Effector memory CD8-positive, alpha-beta T cell (primary cell): ENCODE measurements at regions not wholly inside any gene's neighbourhood (a gene's known extent, or its start where the extent isn't known, plus 50 kb on each side); places are given as distances from the start of the nearest gene placed in this dataset.

Experiments used
- ATAC-seq: fragments of 150-1000 bp; cut with Tn5 transposase; replicated peaks from 2 replicates; pipeline ENCODE4 v1.10.0; 2021; ENCODE audit warnings: mild to moderate bottlenecking, moderate library complexity
- DNase-seq, 3 experiments: peaks; one replicate each; pipeline ENCODE4 v3.0.0; 2021
- H3K27ac Mint-ChIP-seq, 2 donors: one replicate each; pipeline ENCODE4 v1.8.0; 2022; ENCODE audit warnings: mild to moderate bottlenecking in 2 of 2, mixed read lengths in 2 of 2, moderate library complexity in 2 of 2
- H3K27me3 Mint-ChIP-seq, 2 donors: one replicate each; pipeline ENCODE4 v1.8.0; 2022; ENCODE audit warnings: mixed read lengths in 2 of 2
- H3K36me3 Mint-ChIP-seq: one replicate; pipeline ENCODE4 v1.8.0; 2022; ENCODE audit warnings: mild to moderate bottlenecking, moderate library complexity, mixed read lengths; ENCODE audit not compliant: insufficient read depth
- H3K4me1 Mint-ChIP-seq, 2 donors: one replicate each; pipeline ENCODE4 v1.8.0; 2022; ENCODE audit warnings: low read depth in 2 of 2, mixed read lengths in 2 of 2
- H3K4me3 Mint-ChIP-seq, 2 donors: one replicate each; pipeline ENCODE4 v1.8.0; 2022; ENCODE audit warnings: mild to moderate bottlenecking in 2 of 2, mixed read lengths in 2 of 2, moderate library complexity in 2 of 2
- H3K9me3 Mint-ChIP-seq, 2 donors: one replicate each; pipeline ENCODE4 v1.8.0; 2022; ENCODE audit warnings: mixed read lengths in 2 of 2

GRCh38 chr18:47758000-47758399, 172.5 kb downstream of the SMAD2 start:
- Mint-ChIP-seq H3K4me3 (no peak overlapping the region), H3K4me1 (peaks cover 5 to 9% of the 10 kb centered on the region in 2 donors), H3K27ac (no peak overlapping the region), H3K36me3 (no peaks in the 10 kb centered on the region), H3K9me3 (peaks cover 0 to 1% of the 10 kb centered on the region in 2 donors), H3K27me3 (peaks cover 56 to 75% of the 10 kb centered on the region in 2 donors)
- DNase-seq (no peak), ATAC-seq (no peak)

- ATAC-seq (peak; percentile 32), DNase-seq (peak; percentile 32 to 53 (median 43))
- no peak overlapping the region for H3K4me3 Mint-ChIP-seq
These were observed 174.0 kb downstream of the SMAD2 start for GRCh38 chr18:47756364-47757016.

GRCh38 chr18:47755102-47755456, 175.4 kb downstream of the SMAD2 start:
- peak overlapping the region in 1 of 2 donors; percentile 32 for H3K27ac Mint-ChIP-seq
- peaks cover 5 to 9% of the 10 kb centered on the region in 2 donors for H3K4me1 Mint-ChIP-seq
- H3K9me3 Mint-ChIP-seq, result peaks cover 0 to 1% of the 10 kb centered on the region in 2 donors
- DNase-seq (no peak), ATAC-seq (no peak)
- H3K36me3 Mint-ChIP-seq, result no peaks in the 10 kb centered on the region
- no peak overlapping the region for H3K4me3 Mint-ChIP-seq
- H3K27me3 Mint-ChIP-seq, result peaks cover 40 to 62% of the 10 kb centered on the region in 2 donors

More at GRCh38 chr18:47756364-47757016, 174.0 kb downstream of the SMAD2 start:
- Mint-ChIP-seq H3K27me3 (peaks cover 51 to 71% of the 10 kb centered on the region in 2 donors), H3K4me1 (peaks cover 5 to 9% of the 10 kb centered on the region in 2 donors), H3K9me3 (peaks cover 0 to 1% of the 10 kb centered on the region in 2 donors), H3K36me3 (no peaks in the 10 kb centered on the region), H3K27ac (no peak overlapping the region)

- DNase-seq (peak; percentile 24 to 35 (median 31)), ATAC-seq (peak; percentile 31)
- Mint-ChIP-seq H3K27ac (peak overlapping the region in 1 of 2 donors; percentile 32), H3K9me3 (peaks cover 0 to 1% of the 10 kb centered on the region in 2 donors), H3K4me3 (peak overlapping the region in 1 of 2 donors; percentile 43), H3K27me3 (peaks cover 34 to 56% of the 10 kb centered on the region in 2 donors), H3K4me1 (peaks cover 6 to 9% of the 10 kb centered on the region in 2 donors), H3K36me3 (no peaks in the 10 kb centered on the region)
These were observed 176.0 kb downstream of the SMAD2 start for GRCh38 chr18:47754311-47755101.

GRCh38 chr18:47752796-47753645, 177.4 kb downstream of the SMAD2 start:
- peaks cover 22 to 45% of the 10 kb centered on the region in 2 donors for H3K27me3 Mint-ChIP-seq
- no peak overlapping the region for H3K27ac Mint-ChIP-seq
- H3K9me3 Mint-ChIP-seq, result no peaks in the 10 kb centered on the region
- no peaks in the 10 kb centered on the region for H3K36me3 Mint-ChIP-seq
- no peak overlapping the region for H3K4me3 Mint-ChIP-seq
- no peak for DNase-seq
- no peak for ATAC-seq
- peaks cover 9 to 10% of the 10 kb centered on the region in 2 donors for H3K4me1 Mint-ChIP-seq

- H3K4me1 Mint-ChIP-seq, result peaks cover 5 to 7% of the 10 kb centered on the region in 2 donors
- H3K4me3 Mint-ChIP-seq, result no peak overlapping the region
- no peaks in the 10 kb centered on the region for H3K9me3 Mint-ChIP-seq
- H3K36me3 Mint-ChIP-seq, result no peaks in the 10 kb centered on the region
- DNase-seq (no peak), ATAC-seq (no peak)
- no peak overlapping the region for H3K27ac Mint-ChIP-seq
- H3K27me3 Mint-ChIP-seq, result peaks cover 9 to 43% of the 10 kb centered on the region in 2 donors
These were observed 179.5 kb downstream of the SMAD2 start for GRCh38 chr18:47750889-47751423.

- Mint-ChIP-seq H3K4me1 (peaks cover 3 to 6% of the 10 kb centered on the region in 2 donors), H3K9me3 (no peaks in the 10 kb centered on the region), H3K36me3 (no peaks in the 10 kb centered on the region), H3K27ac (no peak overlapping the region), H3K27me3 (peaks cover 3 to 33% of the 10 kb centered on the region in 2 donors), H3K4me3 (peak overlapping the region in 1 of 2 donors; percentile 62)
- no peak for DNase-seq
- no peak for ATAC-seq
These were observed 180.9 kb downstream of the SMAD2 start for GRCh38 chr18:47749600-47749973.

GRCh38 chr18:47748847-47749599, 181.4 kb downstream of the SMAD2 start:
- Mint-ChIP-seq H3K4me3 (peak overlapping the region in 1 of 2 donors; percentile 62), H3K36me3 (no peaks in the 10 kb centered on the region), H3K27me3 (peaks cover 0 to 28% of the 10 kb centered on the region in 2 donors), H3K9me3 (no peaks in the 10 kb centered on the region), H3K27ac (no peak overlapping the region), H3K4me1 (peaks cover 0 to 5% of the 10 kb centered on the region in 2 donors)
- ATAC-seq (peak; percentile 99), DNase-seq (peak; percentile 81 to 86 (median 86))

GRCh38 chr18:47748093-47748796, 182.2 kb downstream of the SMAD2 start:
- no peak for DNase-seq
- no peaks in the 10 kb centered on the region for H3K36me3 Mint-ChIP-seq
- peak overlapping the region in 1 of 2 donors; percentile 62 for H3K4me3 Mint-ChIP-seq
- H3K4me1 Mint-ChIP-seq, result peaks cover 0 to 5% of the 10 kb centered on the region in 2 donors
- H3K27me3 Mint-ChIP-seq, result peaks cover 0 to 22% of the 10 kb centered on the region in 2 donors
- H3K27ac Mint-ChIP-seq, result no peak overlapping the region
- ATAC-seq, result no peak
- no peaks in the 10 kb centered on the region for H3K9me3 Mint-ChIP-seq

- DNase-seq (no peak), ATAC-seq (no peak)
- Mint-ChIP-seq H3K36me3 (no peaks in the 10 kb centered on the region), H3K4me1 (peaks cover 0 to 5% of the 10 kb centered on the region in 2 donors), H3K27ac (no peak overlapping the region), H3K27me3 (peaks cover 0 to 16% of the 10 kb centered on the region in 2 donors), H3K9me3 (no peaks in the 10 kb centered on the region), H3K4me3 (no peak overlapping the region)
These were observed 183.1 kb downstream of the SMAD2 start for GRCh38 chr18:47747260-47747795.

GRCh38 chr18:47746615-47747014, 183.8 kb downstream of the SMAD2 start:
- peaks cover 0 to 16% of the 10 kb centered on the region in 2 donors for H3K27me3 Mint-ChIP-seq
- H3K27ac Mint-ChIP-seq, result no peak overlapping the region
- DNase-seq (no peak), ATAC-seq (no peak)
- H3K36me3 Mint-ChIP-seq, result no peaks in the 10 kb centered on the region
- peaks cover 0 to 5% of the 10 kb centered on the region in 2 donors for H3K4me1 Mint-ChIP-seq
- H3K9me3 Mint-ChIP-seq, result no peaks in the 10 kb centered on the region
- H3K4me3 Mint-ChIP-seq, result no peak overlapping the region

GRCh38 chr18:47745227-47745626, 185.2 kb downstream of the SMAD2 start:
- H3K9me3 Mint-ChIP-seq, result no peaks in the 10 kb centered on the region
- peaks cover 0 to 16% of the 10 kb centered on the region in 2 donors for H3K27me3 Mint-ChIP-seq
- ATAC-seq, result no peak
- H3K4me3 Mint-ChIP-seq, result no peak overlapping the region
- no peaks in the 10 kb centered on the region for H3K36me3 Mint-ChIP-seq
- H3K4me1 Mint-ChIP-seq, result peaks cover 0 to 5% of the 10 kb centered on the region in 2 donors
- H3K27ac Mint-ChIP-seq, result no peak overlapping the region
- no peak for DNase-seq
